ENCODE measurements at regions not wholly inside any gene's neighbourhood (a gene's known extent, or its start where the extent isn't known, plus 50 kb on each side); places are given as distances from the start of the nearest gene placed in this dataset.

DNA sequence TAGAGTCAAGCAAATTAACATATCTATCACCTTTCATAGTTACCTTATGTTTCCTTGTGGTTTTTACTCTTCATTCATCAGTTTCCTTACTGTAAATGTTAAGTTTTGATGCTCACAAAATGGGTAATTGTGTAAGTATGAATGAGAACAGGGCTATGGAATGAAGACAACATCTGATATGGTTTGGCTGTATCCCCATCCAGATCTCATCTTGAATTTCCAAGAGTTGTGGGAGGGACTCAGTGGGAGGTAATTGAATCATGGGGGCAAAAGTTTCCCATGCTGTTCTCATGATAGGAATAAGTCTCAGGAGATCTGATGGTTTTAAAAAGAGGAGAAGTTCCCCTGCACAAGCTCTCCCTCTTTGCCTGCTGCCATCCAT lies 107.6 kb downstream of the CCDC34 start:
- TF ChIP-seq, protein P1, sequence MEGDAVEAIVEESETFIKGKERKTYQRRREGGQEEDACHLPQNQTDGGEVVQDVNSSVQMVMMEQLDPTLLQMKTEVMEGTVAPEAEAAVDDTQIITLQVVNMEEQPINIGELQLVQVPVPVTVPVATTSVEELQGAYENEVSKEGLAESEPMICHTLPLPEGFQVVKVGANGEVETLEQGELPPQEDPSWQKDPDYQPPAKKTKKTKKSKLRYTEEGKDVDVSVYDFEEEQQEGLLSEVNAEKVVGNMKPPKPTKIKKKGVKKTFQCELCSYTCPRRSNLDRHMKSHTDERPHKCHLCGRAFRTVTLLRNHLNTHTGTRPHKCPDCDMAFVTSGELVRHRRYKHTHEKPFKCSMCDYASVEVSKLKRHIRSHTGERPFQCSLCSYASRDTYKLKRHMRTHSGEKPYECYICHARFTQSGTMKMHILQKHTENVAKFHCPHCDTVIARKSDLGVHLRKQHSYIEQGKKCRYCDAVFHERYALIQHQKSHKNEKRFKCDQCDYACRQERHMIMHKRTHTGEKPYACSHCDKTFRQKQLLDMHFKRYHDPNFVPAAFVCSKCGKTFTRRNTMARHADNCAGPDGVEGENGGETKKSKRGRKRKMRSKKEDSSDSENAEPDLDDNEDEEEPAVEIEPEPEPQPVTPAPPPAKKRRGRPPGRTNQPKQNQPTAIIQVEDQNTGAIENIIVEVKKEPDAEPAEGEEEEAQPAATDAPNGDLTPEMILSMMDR (IDR thresholded peaks at IDR 0.05; ENCODE audit: low read depth, low read length, missing control alignments), result no peak
- no peak for DNase-seq (ENCODE audit: extremely low read depth, low read depth)
- H3K4me3 ChIP-seq (replicated peaks; ENCODE audit: low read depth, low read length), result no peak overlapping the region

DNA sequence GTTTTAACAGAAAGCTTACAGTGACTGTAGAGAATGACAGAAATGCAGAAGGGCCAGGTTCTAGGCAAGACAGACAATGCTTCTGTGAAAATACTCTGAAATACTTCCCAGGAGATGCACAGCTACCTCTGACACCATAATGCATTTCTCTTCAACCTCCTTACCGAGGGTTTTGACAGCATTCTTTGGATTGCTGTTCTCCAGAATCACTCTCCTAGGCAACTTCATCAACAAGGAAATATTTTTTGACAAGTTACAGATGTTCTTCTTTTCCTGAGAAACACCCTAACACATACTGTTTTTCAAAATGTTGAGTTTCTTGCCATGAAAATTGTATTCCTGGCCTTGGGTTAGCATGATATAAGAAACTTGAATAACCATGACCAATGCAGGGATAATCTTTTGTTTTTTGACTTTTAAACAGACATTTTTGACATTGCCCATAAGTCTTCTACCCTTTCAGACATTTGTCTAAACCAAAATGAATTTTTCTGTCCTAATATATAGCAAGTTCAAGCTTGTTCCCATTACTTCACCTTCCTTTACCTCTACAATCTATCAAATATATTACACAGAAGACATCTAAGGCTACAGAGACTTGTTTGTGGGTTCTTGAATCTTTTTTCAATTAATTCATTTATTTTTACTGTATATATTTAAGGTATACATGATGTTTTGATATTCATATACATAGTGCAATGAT lies 108.1 kb downstream of the CCDC34 start:
- TF ChIP-seq, protein P1 (IDR thresholded peaks at IDR 0.05; ENCODE audit: low read depth, low read length, missing control alignments), result no peak
- no peak for DNase-seq (ENCODE audit: extremely low read depth, low read depth)

DNA sequence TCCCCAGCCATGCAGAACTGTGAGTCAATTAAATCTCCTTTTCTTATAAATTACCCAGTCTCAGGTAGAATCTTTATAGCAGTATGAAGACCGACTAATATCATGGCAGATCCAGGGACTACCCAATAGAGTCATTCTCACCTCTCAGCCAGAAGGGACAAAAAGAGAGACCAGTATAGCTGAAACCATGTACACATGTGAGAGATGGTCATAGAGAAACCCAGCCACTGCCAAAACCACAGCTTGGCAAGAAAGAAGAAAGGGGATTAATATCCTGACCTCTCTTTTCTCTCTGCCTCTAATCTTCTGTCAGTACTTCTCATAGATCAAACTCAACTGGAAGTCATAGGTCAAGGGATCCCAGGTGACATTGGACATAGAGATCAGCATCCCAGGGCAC lies 109.8 kb downstream of the CCDC34 start:
- TF ChIP-seq, protein P1 (IDR thresholded peaks at IDR 0.05; ENCODE audit: low read depth, low read length, missing control alignments), result no peak
- no peak for DNase-seq (ENCODE audit: extremely low read depth, low read depth)
- no peak overlapping the region for H3K4me3 ChIP-seq (replicated peaks; ENCODE audit: low read depth, low read length)

More for the DNA sequence above, 108.1 kb downstream of the CCDC34 start:
- H3K4me3 ChIP-seq (replicated peaks; ENCODE audit: low read depth, low read length), result no peak overlapping the region

DNA sequence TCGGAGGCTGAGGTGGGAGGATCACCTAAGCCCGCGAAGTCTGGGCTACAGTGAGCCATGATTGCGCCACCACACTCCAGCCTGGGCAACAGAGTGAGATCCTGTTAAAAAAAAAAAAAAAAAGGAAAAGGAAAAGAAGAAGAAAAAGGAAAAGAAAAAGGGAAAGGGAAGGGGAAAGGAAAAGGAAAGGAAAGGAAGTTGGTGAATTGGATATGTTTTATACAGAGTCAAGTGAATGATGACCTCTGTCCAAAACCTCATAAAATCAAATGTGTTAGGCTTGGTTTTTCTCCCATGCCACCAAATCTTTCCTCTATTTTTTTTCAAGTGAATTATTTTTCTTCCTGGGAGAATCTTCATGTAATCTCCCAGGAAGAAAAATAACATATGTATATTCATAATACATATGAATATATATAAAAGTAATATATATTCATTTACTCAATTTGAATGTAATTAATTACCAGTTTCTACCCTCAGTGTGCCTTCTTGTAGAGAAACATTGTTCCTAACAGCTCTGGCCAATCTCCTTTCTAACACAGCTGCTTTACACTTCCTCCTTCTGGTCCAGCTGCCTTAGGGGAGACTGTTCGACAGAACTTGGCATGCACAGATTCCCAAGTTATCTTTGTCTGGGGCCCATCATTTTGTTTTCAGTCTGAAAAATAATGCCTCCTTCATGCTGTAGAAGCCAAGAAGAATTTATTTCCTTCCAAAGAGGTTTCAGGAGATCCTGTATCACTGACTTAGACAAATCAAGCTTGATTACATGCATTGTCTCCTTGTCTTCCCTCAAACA lies 111.9 kb downstream of the CCDC34 start:
- no peak overlapping the region for H3K4me3 ChIP-seq (replicated peaks; ENCODE audit: low read depth, low read length)
- TF ChIP-seq, protein P1 (IDR thresholded peaks at IDR 0.05; ENCODE audit: low read depth, low read length, missing control alignments), result no peak
- no peak for DNase-seq (ENCODE audit: extremely low read depth, low read depth)

DNA sequence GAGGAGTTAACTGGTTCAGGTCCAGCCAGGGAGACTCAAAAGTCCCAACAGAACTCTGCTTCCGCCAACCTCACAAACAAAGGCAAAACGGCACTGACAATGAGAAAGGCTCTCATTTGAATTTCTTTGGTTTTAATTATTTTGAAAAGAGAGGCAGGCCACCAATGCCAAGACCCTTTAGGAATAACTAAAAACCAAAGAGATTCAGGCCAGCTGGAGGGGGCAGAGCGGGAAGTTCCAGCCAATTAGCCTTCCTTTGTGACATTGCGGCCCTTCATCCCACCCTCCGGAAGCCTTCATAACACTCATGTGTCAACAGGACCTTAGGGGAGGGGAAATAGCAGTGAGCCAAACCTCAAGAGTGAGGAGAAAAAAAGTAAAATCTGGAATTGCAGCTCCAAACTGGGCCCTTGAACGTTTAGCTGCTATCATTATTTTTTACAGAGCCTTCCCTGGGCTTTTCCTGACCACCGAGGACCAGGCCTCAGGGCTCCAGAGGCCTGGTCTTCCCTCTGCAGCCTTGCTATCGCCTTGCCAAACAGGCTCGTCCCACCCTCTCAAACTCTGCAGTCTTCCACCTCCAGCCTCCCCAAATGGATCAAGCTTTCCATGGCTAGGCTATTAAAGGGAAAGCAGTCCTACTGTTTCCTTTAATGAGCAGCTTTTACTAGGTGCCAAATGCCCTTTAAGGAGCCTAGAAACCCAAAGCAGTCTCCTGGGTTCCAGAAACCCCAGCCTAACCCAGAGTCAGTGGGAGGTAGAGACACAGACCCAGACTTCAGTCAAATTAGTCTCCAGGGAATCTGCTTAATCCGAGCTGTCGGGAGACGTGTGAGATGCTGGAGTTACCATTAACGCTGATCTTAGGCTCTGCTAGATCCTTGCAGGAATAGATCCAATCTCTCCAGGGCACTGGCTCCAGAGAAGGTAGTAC lies 114.2 kb downstream of the CCDC34 start:
- DNase-seq (ENCODE audit: extremely low read depth, low read depth), result no peak
- no peak overlapping the region for H3K4me3 ChIP-seq (replicated peaks; ENCODE audit: low read depth, low read length)
- TF ChIP-seq, protein P1 (IDR thresholded peaks at IDR 0.05; ENCODE audit: low read depth, low read length, missing control alignments), result no peak

DNA sequence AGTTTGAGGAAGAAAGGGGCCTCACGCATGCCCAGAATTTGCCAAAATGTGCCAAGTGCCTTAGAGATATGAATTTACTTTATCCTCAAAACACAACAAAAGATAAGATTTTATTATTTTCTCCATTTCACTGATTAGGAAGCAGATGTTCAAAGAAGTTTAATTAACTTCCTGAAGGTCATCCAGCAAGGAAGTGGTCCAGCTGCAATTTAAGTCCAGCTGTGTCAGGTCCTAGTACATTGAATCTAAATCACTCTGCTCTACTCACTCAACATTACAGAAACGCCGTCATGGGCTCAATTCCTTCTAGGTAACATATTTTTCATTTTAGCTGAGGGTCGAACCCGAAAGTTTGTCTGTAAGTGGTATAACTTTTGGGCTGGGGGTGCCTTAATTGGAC lies 115.4 kb downstream of the CCDC34 start:
- H3K4me3 ChIP-seq (replicated peaks; ENCODE audit: low read depth, low read length), result no peak overlapping the region
- DNase-seq (ENCODE audit: extremely low read depth, low read depth), result no peak

More for the DNA sequence above, 115.4 kb downstream of the CCDC34 start:
- TF ChIP-seq, protein P1 (IDR thresholded peaks at IDR 0.05; ENCODE audit: low read depth, low read length, missing control alignments), result no peak
